Gastroesophageal sphincter (tissue), 4 donors: ENCODE measurements at regions not wholly inside any gene's neighbourhood (a gene's known extent, or its start where the extent isn't known, plus 50 kb on each side); places are given as distances from the start of the nearest gene placed in this dataset.

Experiments used
- ATAC-seq: fragments of 150-250 bp; one replicate; pipeline ENCODE4 v1.9.1; 2016; ENCODE audit warnings: mild to moderate bottlenecking, moderate library complexity
- H3K27ac ChIP-seq, 4 donors: fragments of 200-600 bp; sonication (generic) in 3 of 4; 1 replicate in 3 of 4; 2 replicates in 1 of 4; pipeline ENCODE4 v1.5.1; 2016 to 2019
- H3K27me3 ChIP-seq: fragments of 200-600 bp; sonication (generic); one replicate; pipeline ENCODE4 v1.5.1; 2019
- H3K36me3 ChIP-seq, 2 donors: fragments of 200-600 bp; sonication (generic); one replicate each; pipeline ENCODE4 v1.5.1; 2019; ENCODE audit warnings: control low read depth in 1 of 2
- H3K4me1 ChIP-seq, 3 donors: fragments of 200-600 bp; sonication (generic); 1 replicate in 2 of 3; 2 replicates in 1 of 3; pipeline ENCODE4 v1.5.1; 2016 to 2019; ENCODE audit warnings: control low read depth in 2 of 3
- H3K4me3 ChIP-seq, 2 donors: fragments of 200-600 bp; sonication (generic); one replicate each; pipeline ENCODE4 v1.5.1; 2019; ENCODE audit warnings: mild to moderate bottlenecking in 1 of 2, moderate library complexity in 1 of 2
- H3K9me3 ChIP-seq, 3 donors: fragments of 200-600 bp; sonication (generic); one replicate each; pipeline ENCODE4 v1.5.1; 2017 to 2019; ENCODE audit warnings: control low read depth in 2 of 3
- EP300 ChIP-seq: sonication (generic); formaldehyde crosslinking; IDR thresholded peaks from one replicate; pipeline ENCODE4 v1.6.1; 2017; ENCODE audit warnings: antibody characterized with exemption, mild to moderate bottlenecking
- POLR2A ChIP-seq, 2 donors: fragments of 450-650 bp; IDR thresholded peaks; one replicate each; pipeline ENCODE4 v1.6.1; 2017; ENCODE audit warnings: antibody characterized with exemption in 2 of 2, mild to moderate bottlenecking in 2 of 2, moderate library complexity in 1 of 2
- POLR2AphosphoS5 ChIP-seq: sonication (generic); formaldehyde crosslinking; IDR thresholded peaks from one replicate; pipeline ENCODE4 v1.6.1; 2017; ENCODE audit warnings: antibody characterized with exemption
- WGBS, 2 donors: methylation state at CpG; one replicate each; pipeline ENCODE4 v1.1.5; 2018; ENCODE audit warnings: low coverage in 1 of 2; 5-methylcytosine and 5-hydroxymethylcytosine counted together
- TF ChIP-seq, protein P1 (sequence below), 4 experiments: fragments of 200-600 bp in 2 of 4; fragments of 450-650 bp in 2 of 4; sonication (generic) in 1 of 4; IDR thresholded peaks; one replicate each; pipeline ENCODE4 v1.5.1; 2017 to 2019; ENCODE audit warnings: antibody characterized with exemption in 4 of 4, mild to moderate bottlenecking in 2 of 4, moderate library complexity in 2 of 4

DNA sequence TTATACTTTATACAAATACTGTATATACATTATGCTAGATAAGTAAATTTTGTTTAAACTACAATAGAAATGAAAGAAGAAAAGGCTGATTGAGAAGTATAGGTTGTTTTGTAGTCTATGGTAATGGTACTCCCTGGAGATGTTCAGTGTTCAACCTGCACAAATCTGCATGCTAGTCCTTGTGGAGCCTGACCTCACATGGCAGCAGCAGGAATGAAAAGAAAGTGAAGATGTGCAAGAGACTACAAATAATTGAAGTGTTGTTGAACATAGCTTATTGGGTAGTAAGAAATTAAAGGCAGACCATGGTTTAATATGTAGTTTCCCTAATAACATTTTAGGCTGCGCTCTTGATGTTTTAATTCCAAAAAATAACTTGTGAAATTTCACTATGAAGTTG lies 201.2 kb downstream of the TGFB2 start:
- H3K9me3 ChIP-seq, result no peaks in the 10 kb centered on the region
- TF ChIP-seq, protein P1, sequence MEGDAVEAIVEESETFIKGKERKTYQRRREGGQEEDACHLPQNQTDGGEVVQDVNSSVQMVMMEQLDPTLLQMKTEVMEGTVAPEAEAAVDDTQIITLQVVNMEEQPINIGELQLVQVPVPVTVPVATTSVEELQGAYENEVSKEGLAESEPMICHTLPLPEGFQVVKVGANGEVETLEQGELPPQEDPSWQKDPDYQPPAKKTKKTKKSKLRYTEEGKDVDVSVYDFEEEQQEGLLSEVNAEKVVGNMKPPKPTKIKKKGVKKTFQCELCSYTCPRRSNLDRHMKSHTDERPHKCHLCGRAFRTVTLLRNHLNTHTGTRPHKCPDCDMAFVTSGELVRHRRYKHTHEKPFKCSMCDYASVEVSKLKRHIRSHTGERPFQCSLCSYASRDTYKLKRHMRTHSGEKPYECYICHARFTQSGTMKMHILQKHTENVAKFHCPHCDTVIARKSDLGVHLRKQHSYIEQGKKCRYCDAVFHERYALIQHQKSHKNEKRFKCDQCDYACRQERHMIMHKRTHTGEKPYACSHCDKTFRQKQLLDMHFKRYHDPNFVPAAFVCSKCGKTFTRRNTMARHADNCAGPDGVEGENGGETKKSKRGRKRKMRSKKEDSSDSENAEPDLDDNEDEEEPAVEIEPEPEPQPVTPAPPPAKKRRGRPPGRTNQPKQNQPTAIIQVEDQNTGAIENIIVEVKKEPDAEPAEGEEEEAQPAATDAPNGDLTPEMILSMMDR (IDR thresholded peaks at IDR 0.05), result no peak
- TF ChIP-seq POLR2AphosphoS5, result no peak
- H3K4me1 ChIP-seq, result no peaks in the 10 kb centered on the region
- H3K27ac ChIP-seq, result no peak overlapping the region
- H3K27me3 ChIP-seq, result no peaks in the 10 kb centered on the region
- H3K4me3 ChIP-seq, result no peak overlapping the region
- ATAC-seq, result no peak
- WGBS, 2 donors, result 89 to 100% methylated on average over 1 of the region's 1 CpG
- H3K36me3 ChIP-seq, result no peaks in the 10 kb centered on the region

DNA sequence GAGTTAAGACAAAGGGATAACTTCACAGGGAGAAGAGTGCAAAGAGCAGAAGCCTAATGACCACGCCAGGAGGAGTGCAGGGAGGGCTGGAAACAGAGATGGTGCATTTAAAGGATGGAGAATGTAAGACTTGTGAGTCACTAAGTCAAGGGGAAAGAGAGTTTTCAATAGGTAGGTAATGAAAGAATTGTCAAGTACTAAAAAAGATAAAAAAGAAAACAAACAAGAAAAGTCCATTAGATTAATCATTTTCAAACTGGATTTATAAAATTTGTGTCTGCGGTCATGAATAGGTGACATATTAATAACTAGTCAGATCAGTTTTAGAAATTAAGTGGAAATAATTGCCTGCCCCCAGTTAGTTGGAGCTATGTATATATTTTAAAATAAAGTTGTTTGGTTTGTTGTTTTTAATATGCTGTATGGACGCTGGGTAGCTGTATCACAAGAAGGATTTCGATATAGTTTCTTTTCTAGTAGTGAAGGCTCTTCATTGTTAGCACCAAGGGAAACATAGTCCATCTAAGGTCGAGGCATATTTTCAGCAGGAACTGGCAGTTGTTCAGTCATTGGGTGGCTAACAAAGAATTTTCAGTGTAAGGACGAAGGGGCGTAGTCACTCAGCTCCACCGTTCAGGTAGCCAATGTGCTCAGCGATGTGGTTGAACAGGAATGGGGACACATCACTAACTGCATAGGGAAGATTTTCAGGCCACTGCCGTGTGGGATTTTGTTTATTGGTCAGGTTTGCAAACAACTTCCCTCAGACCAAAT lies 203.0 kb downstream of the TGFB2 start:
- TF ChIP-seq POLR2A (IDR thresholded peaks at IDR 0.05) (no peak), POLR2AphosphoS5 (no peak)
- TF ChIP-seq, protein P1 (IDR thresholded peaks at IDR 0.05), result no peak
- H3K27ac ChIP-seq, result no peak overlapping the region
- H3K9me3 ChIP-seq, result no peaks in the 10 kb centered on the region
- H3K36me3 ChIP-seq, result no peaks in the 10 kb centered on the region
- no peak overlapping the region for H3K4me3 ChIP-seq
- no peaks in the 10 kb centered on the region for H3K4me1 ChIP-seq
- no peaks in the 10 kb centered on the region for H3K27me3 ChIP-seq
- no peak for ATAC-seq
- 80 to 86% methylated on average over 8 to 10 of the region's 10 CpGs for WGBS, 2 donors

DNA sequence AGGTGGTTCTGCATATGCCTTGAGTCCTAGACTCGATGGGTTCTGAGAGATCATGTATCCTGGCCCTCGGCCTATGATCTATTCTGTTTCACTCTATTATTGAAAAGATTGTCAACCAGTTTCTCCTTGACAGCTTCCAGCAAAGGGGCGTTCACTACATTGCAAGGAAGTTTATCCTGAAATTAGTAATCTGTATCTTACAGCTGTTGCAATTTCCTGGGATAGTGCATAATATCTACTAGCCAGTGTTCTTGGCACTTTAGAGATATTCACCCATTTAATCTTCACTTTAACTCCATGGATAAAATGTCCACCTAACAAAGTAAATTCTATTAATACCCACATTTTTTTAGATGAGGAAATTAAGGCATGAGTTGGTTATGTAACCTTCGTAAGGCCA lies 203.6 kb downstream of the TGFB2 start:
- 60 to 72% methylated on average over 2 to 4 of the region's 4 CpGs for WGBS, 2 donors
- ATAC-seq, result no peak

DNA sequence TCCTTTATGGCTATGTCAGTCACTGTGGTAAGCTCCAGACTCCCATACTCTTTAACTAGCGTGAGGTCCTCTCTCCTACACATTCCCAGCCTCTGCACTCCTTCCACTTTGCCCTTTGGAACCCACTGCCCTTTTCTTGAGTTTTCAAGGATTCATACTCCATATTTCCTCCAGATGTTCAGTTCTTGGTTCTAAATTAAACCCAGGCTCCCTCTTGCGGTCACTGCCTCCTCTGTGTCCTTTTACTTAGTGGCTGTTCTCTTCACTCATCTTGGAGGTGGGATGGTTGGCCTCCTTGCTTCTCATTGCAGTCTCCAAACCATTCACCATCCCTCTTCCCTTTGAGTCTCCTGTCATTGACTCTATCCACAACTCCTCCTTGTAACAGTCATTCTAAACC lies 208.1 kb downstream of the TGFB2 start:
- Histone ChIP-seq H3K27me3 (no peaks in the 10 kb centered on the region), H3K36me3 (no peaks in the 10 kb centered on the region), H3K27ac (no peak overlapping the region), H3K4me3 (no peak overlapping the region), H3K4me1 (peaks cover 0 to 5% (median 0%) of the 10 kb centered on the region in 3 donors), H3K9me3 (no peaks in the 10 kb centered on the region)
- TF ChIP-seq, protein P1 (IDR thresholded peaks at IDR 0.05), result no peak
- TF ChIP-seq POLR2AphosphoS5, result no peak
- no peak for TF ChIP-seq POLR2A (IDR thresholded peaks at IDR 0.05)
- no peak for TF ChIP-seq EP300
- no peak for ATAC-seq
- WGBS, 2 donors, result 97 to 100% methylated on average over 2 of the region's 2 CpGs

More for the DNA sequence above, 203.6 kb downstream of the TGFB2 start:
- Histone ChIP-seq H3K27me3 (no peaks in the 10 kb centered on the region), H3K9me3 (no peaks in the 10 kb centered on the region), H3K36me3 (no peaks in the 10 kb centered on the region), H3K4me3 (no peak overlapping the region), H3K4me1 (no peaks in the 10 kb centered on the region), H3K27ac (no peak overlapping the region)
- TF ChIP-seq, protein P1 (IDR thresholded peaks at IDR 0.05), result no peak
- TF ChIP-seq POLR2A (IDR thresholded peaks at IDR 0.05), result no peak

DNA sequence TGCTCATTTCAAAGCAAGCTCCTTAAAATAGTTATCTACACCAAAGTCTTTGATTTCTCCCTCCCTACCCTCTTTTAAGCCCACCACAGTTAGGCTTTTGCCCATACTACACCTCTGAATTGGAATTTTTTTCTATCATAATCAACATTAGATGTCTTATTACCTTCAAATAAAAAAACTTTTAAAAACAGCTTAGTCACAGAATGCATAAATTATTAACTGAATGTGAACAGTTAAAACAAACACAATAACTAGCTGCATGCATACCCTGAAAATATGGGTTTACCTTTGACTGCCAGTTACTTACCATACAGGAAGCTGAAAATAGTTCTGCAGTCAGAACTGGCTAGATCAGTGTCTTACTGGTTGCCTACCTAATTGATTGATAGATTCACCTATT lies 210.9 kb downstream of the TGFB2 start:
- Histone ChIP-seq H3K9me3 (no peaks in the 10 kb centered on the region), H3K36me3 (no peaks in the 10 kb centered on the region), H3K27ac (no peak overlapping the region), H3K4me3 (no peak overlapping the region), H3K4me1 (peaks cover 0 to 5% (median 0%) of the 10 kb centered on the region in 3 donors), H3K27me3 (no peaks in the 10 kb centered on the region)
- no peak for TF ChIP-seq EP300
- no peak for TF ChIP-seq POLR2AphosphoS5
- TF ChIP-seq, protein P1 (IDR thresholded peaks at IDR 0.05), result no peak
- no peak for ATAC-seq
